ENCODE measurements at regions not wholly inside any gene's neighbourhood (a gene's known extent, or its start where the extent isn't known, plus 50 kb on each side); places are given as distances from the start of the nearest gene placed in this dataset.
"Not testable (repeated sequence)": the region's sequence is repeated elsewhere in the genome, so short reads cannot be mapped to it uniquely, and the experiment has no call there.

GRCh38 chr12:31895449-31896150 is 63.6 kb upstream of the RESF1 start:
- no peak for DNase-seq (ENCODE audit: low read depth)
- no peak overlapping the region for H3K4me3 ChIP-seq (ENCODE audit: low read depth, low read length)

GRCh38 chr12:31890295-31891285 is 68.6 kb upstream of the RESF1 start:
- DNase-seq (ENCODE audit: low read depth) = no peak
- no peak for TF ChIP-seq CTCF (IDR thresholded peaks at IDR 0.05; ENCODE audit: control insufficient read depth, extremely low read depth, insufficient read depth)
- no peak overlapping the region for H3K4me3 ChIP-seq (ENCODE audit: low read depth, low read length)

More at GRCh38 chr12:31895449-31896150, 63.6 kb upstream of the RESF1 start:
- TF ChIP-seq CTCF (IDR thresholded peaks at IDR 0.05; ENCODE audit: control insufficient read depth, extremely low read depth, insufficient read depth) = no peak

GRCh38 chr12:31887109-31887811 is 72.0 kb upstream of the RESF1 start:
- TF ChIP-seq CTCF (IDR thresholded peaks at IDR 0.05; ENCODE audit: control insufficient read depth, extremely low read depth, insufficient read depth) = no peak
- no peak for DNase-seq (ENCODE audit: low read depth)
- no peak overlapping the region for H3K4me3 ChIP-seq (ENCODE audit: low read depth, low read length)

- not testable (repeated sequence) for H3K4me3 ChIP-seq (ENCODE audit: low read depth, low read length); DNase-seq (ENCODE audit: low read depth)
These were observed 76.5 kb upstream of the RESF1 start for GRCh38 chr12:31882682-31883081.

DNA sequence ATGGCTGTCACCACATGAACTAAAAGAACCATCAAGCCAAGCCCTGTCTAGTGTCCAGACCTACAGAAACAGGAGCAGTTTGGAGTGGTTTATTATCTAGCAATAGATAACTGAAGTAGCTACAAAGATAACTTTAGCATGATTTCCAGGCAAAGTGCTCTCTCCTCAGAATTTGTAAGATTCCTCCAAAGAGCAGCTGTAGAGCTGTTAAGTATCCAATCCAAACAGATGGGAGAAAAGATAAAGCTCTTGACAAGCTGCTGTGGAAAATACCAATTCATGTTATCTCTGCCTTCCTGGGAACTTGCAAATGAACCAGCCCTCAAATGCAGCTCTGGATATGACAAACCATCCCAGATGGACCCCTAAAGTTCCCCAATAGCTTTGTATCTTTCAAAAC is 78.9 kb upstream of the RESF1 start:
- H3K4me3 ChIP-seq (ENCODE audit: low read depth, low read length) = no peak overlapping the region
- no peak for TF ChIP-seq CTCF (IDR thresholded peaks at IDR 0.05; ENCODE audit: control insufficient read depth, extremely low read depth, insufficient read depth)
- DNase-seq (ENCODE audit: low read depth) = no peak

- no peak overlapping the region for H3K4me3 ChIP-seq (ENCODE audit: low read depth, low read length)
- TF ChIP-seq CTCF (IDR thresholded peaks at IDR 0.05; ENCODE audit: control insufficient read depth, extremely low read depth, insufficient read depth) = no peak
- DNase-seq (ENCODE audit: low read depth) = no peak
These were observed 81.3 kb upstream of the RESF1 start for GRCh38 chr12:31877884-31878283.
